AG09319 (cell line): ENCODE measurements at regions not wholly inside any gene's neighbourhood (a gene's known extent, or its start where the extent isn't known, plus 50 kb on each side); places are given as distances from the start of the nearest gene placed in this dataset.

Experiments used
- DNase-seq: peaks from one replicate; pipeline ENCODE4 v3.0.0-alpha.2; 2010; ENCODE audit warnings: low read depth; ENCODE audit errors: extremely low read depth
- CTCF ChIP-seq: IDR thresholded peaks from 2 replicates; pipeline ENCODE4 v1.5.1; 2011; ENCODE audit warnings: low read depth, mild to moderate bottlenecking, inconsistent platforms, low read length, moderate library complexity

GRCh38 chr1:55272994-55273393 is 57.8 kb upstream of the USP24 start:
- no peak for TF ChIP-seq CTCF
- DNase-seq = no peak
